ENCODE measurements at regions not wholly inside any gene's neighbourhood (a gene's known extent, or its start where the extent isn't known, plus 50 kb on each side); places are given as distances from the start of the nearest gene placed in this dataset.
"Not testable (repeated sequence)": the region's sequence is repeated elsewhere in the genome, so short reads cannot be mapped to it uniquely, and the experiment has no call there.

DNA sequence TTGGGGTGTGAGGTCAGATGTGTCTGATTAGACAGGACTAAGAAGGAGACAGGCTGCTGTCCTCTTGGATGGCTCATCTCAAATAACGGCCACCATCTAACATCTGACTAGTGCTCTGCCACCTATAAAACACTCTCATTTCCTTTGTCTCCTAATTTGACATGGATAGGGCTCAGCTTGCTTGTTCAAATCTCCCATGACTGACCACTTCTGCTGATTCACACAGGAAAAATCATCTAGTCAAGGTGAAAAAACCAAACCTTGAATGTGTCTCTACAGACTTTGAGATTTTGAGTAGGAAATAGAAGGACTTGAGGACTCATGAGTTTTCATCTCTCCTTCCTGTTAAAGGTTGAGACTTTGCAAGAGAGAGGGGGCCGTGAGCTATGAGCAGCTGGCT lies 150.6 kb downstream of the IER5 start:
- no peaks in the 10 kb centered on the region for H3K36me3 ChIP-seq
- no peak for TF ChIP-seq POLR2AphosphoS5 (IDR thresholded peaks at IDR 0.05)
- no peak for TF ChIP-seq EP300 (IDR thresholded peaks at IDR 0.05; ENCODE audit: low read depth)
- H3K4me1 ChIP-seq: no peaks in the 10 kb centered on the region
- intact Hi-C loops (cut with DNase I; ENCODE audit: low total_unique reads): no loop called here
- 50 to 67% methylated on average over 2 of the region's 2 CpGs for WGBS, 2 donors (ENCODE audit: low coverage in 1 of 2)
- H3K9me3 ChIP-seq: no peaks in the 10 kb centered on the region
- no peaks in the 10 kb centered on the region for H3K27me3 ChIP-seq
- H3K27ac ChIP-seq: no peak overlapping the region
- H3K4me3 ChIP-seq: no peak overlapping the region
- DNase-seq: no peak
- in situ Hi-C loops (cut with MboI; ENCODE audit: low pct_ligation_motif_present in 1 of 4, low pct_unique_long_range_greater_than_20kb in 1 of 4, low sequenced_read_pairs in 3 of 4): no loop called here

DNA sequence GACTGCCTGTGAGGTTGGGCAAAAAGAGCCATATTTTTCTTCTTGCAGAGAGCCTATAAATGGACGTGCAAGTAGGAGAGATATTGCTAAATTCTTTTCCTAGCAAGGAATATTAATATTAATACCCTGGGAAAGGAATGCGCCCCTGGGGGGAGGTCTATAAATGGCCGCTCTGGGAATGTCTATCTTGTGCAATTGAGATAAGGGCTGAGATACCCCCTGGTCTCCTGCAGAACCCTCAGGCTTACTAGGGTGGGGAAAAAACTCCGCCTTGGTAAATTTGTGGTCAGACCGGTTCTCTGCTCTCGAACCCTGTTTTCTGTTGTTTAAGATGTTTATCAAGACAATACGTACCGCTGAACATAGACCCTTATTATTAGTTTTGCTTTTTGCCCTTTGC lies 157.8 kb downstream of the IER5 start:
- H3K4me3 ChIP-seq; DNase-seq; H3K4me1 ChIP-seq; in situ Hi-C loops (cut with MboI; ENCODE audit: low pct_ligation_motif_present in 1 of 4, low pct_unique_long_range_greater_than_20kb in 1 of 4, low sequenced_read_pairs in 3 of 4); H3K27ac ChIP-seq; H3K27me3 ChIP-seq; intact Hi-C loops (cut with DNase I; ENCODE audit: low total_unique reads); H3K9me3 ChIP-seq; H3K36me3 ChIP-seq: not testable (repeated sequence)
- WGBS, 2 donors (ENCODE audit: low coverage in 1 of 2): 88 to 97% methylated on average over 6 to 8 of the region's 8 CpGs

DNA sequence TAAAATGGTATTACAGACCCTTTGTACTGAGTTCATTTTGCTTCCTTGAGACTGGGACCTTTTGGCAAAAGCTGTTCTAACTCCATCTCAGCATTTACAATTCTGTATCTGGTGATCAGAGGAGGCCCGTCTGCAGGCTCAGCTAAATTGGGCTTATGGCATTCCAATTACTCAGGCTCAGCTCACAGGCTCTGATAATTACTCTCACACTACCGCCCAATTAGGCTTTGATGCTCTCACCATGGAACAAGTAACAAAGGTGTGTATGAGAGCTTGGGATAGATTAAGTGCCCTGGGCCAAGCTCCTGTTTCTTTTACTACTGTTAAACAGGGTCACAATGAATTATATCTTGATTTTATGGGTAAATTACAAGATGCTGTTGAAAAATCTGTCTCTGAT lies 159.9 kb downstream of the IER5 start:
- H3K27ac ChIP-seq, DNase-seq: not testable (repeated sequence)

DNA sequence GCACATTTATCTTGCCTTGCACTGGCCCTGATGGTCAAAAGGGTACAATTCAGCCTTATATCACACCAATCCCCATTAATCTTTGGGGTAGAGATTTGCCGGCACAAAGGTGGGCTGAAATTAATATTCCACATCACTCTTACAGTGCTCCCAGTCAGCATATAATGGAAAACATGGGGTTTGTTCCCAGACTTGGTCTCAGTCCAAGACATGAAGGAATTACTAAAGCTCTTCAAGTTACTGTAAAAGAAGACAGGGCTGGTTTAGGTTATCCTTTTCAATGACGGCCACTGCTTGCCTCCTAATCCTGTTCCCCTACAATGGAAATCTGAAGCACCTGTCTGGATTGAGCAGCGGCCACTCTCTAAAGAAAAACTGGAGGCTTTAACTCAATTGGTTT lies 160.7 kb downstream of the IER5 start:
- H3K9me3 ChIP-seq: no peaks in the 10 kb centered on the region
- in situ Hi-C loops (cut with MboI; ENCODE audit: low pct_ligation_motif_present in 1 of 4, low pct_unique_long_range_greater_than_20kb in 1 of 4, low sequenced_read_pairs in 3 of 4) (no loop called here), intact Hi-C loops (cut with DNase I; ENCODE audit: low total_unique reads) (no loop called here)
- no peaks in the 10 kb centered on the region for H3K4me1 ChIP-seq
- no peak for TF ChIP-seq EP300 (IDR thresholded peaks at IDR 0.05; ENCODE audit: low read depth)
- no peak for TF ChIP-seq POLR2A (IDR thresholded peaks at IDR 0.05)
- TF ChIP-seq, protein P1, sequence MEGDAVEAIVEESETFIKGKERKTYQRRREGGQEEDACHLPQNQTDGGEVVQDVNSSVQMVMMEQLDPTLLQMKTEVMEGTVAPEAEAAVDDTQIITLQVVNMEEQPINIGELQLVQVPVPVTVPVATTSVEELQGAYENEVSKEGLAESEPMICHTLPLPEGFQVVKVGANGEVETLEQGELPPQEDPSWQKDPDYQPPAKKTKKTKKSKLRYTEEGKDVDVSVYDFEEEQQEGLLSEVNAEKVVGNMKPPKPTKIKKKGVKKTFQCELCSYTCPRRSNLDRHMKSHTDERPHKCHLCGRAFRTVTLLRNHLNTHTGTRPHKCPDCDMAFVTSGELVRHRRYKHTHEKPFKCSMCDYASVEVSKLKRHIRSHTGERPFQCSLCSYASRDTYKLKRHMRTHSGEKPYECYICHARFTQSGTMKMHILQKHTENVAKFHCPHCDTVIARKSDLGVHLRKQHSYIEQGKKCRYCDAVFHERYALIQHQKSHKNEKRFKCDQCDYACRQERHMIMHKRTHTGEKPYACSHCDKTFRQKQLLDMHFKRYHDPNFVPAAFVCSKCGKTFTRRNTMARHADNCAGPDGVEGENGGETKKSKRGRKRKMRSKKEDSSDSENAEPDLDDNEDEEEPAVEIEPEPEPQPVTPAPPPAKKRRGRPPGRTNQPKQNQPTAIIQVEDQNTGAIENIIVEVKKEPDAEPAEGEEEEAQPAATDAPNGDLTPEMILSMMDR (IDR thresholded peaks at IDR 0.05): no peak
- no peak for TF ChIP-seq POLR2AphosphoS5 (IDR thresholded peaks at IDR 0.05)
- no peak overlapping the region for H3K4me3 ChIP-seq
- DNase-seq: no peak
- WGBS, 2 donors (ENCODE audit: low coverage in 1 of 2): 69 to 84% methylated on average over 3 of the region's 3 CpGs
- no peaks in the 10 kb centered on the region for H3K36me3 ChIP-seq
- H3K27me3 ChIP-seq: no peaks in the 10 kb centered on the region
- H3K27ac ChIP-seq: no peak overlapping the region

More for the DNA sequence above, 159.9 kb downstream of the IER5 start:
- WGBS, 2 donors (ENCODE audit: low coverage in 1 of 2): 41 to 49% methylated on average over 2 of the region's 2 CpGs
- intact Hi-C loops (cut with DNase I; ENCODE audit: low total_unique reads); in situ Hi-C loops (cut with MboI; ENCODE audit: low pct_ligation_motif_present in 1 of 4, low pct_unique_long_range_greater_than_20kb in 1 of 4, low sequenced_read_pairs in 3 of 4); H3K36me3 ChIP-seq; H3K27me3 ChIP-seq; H3K4me3 ChIP-seq; H3K9me3 ChIP-seq; H3K4me1 ChIP-seq: not testable (repeated sequence)

DNA sequence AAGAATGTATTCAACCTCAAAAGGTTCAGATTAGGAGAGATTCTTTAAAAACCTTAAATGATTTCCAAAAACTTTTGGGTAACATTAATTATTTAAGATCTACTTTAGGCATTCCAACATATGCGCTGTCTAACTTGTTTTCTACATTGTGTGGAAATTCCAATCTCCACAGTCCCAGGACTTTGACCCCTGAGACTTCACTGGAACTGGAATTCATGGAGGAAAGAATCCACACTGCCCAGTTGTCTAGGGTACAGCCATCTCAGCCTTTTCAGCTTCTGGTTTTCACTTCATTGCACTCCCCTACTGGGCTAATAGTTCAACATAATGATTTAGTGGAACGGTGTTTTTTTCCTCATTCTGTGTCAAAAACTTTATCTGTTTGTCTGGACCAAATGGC lies 161.5 kb downstream of the IER5 start:
- DNase-seq: no peak
- no peaks in the 10 kb centered on the region for H3K9me3 ChIP-seq
- no peak for TF ChIP-seq POLR2AphosphoS5 (IDR thresholded peaks at IDR 0.05)
- no peaks in the 10 kb centered on the region for H3K4me1 ChIP-seq
- in situ Hi-C loops (cut with MboI; ENCODE audit: low pct_ligation_motif_present in 1 of 4, low pct_unique_long_range_greater_than_20kb in 1 of 4, low sequenced_read_pairs in 3 of 4) (no loop called here), intact Hi-C loops (cut with DNase I; ENCODE audit: low total_unique reads) (no loop called here)
- no peaks in the 10 kb centered on the region for H3K36me3 ChIP-seq
- 80 to 83% methylated on average over 2 of the region's 2 CpGs for WGBS, 2 donors (ENCODE audit: low coverage in 1 of 2)
- no peak overlapping the region for H3K27ac ChIP-seq
- H3K4me3 ChIP-seq: no peak overlapping the region
- H3K27me3 ChIP-seq: no peaks in the 10 kb centered on the region

DNA sequence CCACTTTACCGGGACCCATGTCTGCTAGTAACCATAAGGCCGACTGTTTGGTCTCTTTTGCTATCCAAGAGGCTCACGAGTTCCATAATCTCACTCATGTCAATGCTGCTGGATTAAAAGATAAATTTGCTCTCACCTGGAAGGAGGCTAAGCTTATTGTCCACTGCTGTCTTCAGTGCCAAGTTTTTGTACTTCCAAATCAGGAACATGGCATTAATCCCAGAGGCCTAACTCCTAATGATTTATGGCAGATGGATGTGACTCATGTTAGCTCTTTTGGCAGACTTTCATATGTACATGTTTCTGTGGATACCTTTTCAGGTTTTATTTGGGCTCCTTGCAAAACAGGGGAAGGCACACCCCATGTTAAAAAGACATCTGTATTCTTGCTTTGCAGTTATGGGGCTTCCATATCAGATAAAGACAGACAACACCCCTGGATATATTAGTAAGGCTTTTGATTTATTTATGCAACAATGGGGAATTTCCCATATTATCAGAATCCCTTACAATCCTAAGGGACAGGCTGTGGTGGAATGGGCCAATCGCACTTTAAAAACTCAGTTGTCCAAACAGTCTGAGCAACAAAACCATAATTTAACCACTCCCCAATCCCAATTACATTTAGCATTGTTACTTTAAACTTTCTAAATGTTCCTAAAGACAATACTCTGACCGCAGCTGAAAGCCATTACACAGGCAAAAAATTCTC lies 162.7 kb downstream of the IER5 start:
- intact Hi-C loops (cut with DNase I; ENCODE audit: low total_unique reads) (no loop called here), in situ Hi-C loops (cut with MboI; ENCODE audit: low pct_ligation_motif_present in 1 of 4, low pct_unique_long_range_greater_than_20kb in 1 of 4, low sequenced_read_pairs in 3 of 4) (no loop called here)
- DNase-seq: no peak
- Histone ChIP-seq H3K4me3 (no peak overlapping the region), H3K27me3 (no peaks in the 10 kb centered on the region), H3K36me3 (no peaks in the 10 kb centered on the region), H3K4me1 (no peaks in the 10 kb centered on the region), H3K27ac (no peak overlapping the region), H3K9me3 (no peaks in the 10 kb centered on the region)
- TF ChIP-seq POLR2AphosphoS5 (IDR thresholded peaks at IDR 0.05) (no peak), POLR2A (IDR thresholded peaks at IDR 0.05) (no peak), EP300 (IDR thresholded peaks at IDR 0.05; ENCODE audit: low read depth) (no peak)
- TF ChIP-seq, protein P1 (IDR thresholded peaks at IDR 0.05): no peak
- 59 to 63% methylated on average over 5 of the region's 5 CpGs for WGBS, 2 donors (ENCODE audit: low coverage in 1 of 2)
